Astrocyte (in vitro differentiated cells and primary cell): ENCODE measurements at regions not wholly inside any gene's neighbourhood (a gene's known extent, or its start where the extent isn't known, plus 50 kb on each side); places are given as distances from the start of the nearest gene placed in this dataset.
"Not testable (repeated sequence)": the region's sequence is repeated elsewhere in the genome, so short reads cannot be mapped to it uniquely, and the experiment has no call there.

Experiments used
- DNase-seq: peaks from one replicate; pipeline ENCODE4 v3.0.0-alpha.2; 2010; ENCODE audit warnings: low read depth
- FAIRE-seq: peaks from 2 replicates; lab custom pipeline; 2011; peaks lifted over from hg19 to GRCh38; lab: Jason Lieb, UNC
- H2AFZ ChIP-seq: 2 replicates; pipeline ENCODE4 v1.6.0; 2012; ENCODE audit warnings: low read depth, low read length, inconsistent platforms
- H3K27ac ChIP-seq: 2 replicates; pipeline ENCODE4 v1.5.1; 2011; ENCODE audit warnings: low read depth, low read length, inconsistent platforms
- H3K27me3 ChIP-seq: 2 replicates; pipeline ENCODE4 v1.6.0; 2011; ENCODE audit warnings: low read length, inconsistent platforms; ENCODE audit not compliant: insufficient read depth
- H3K36me3 ChIP-seq: 2 replicates; pipeline ENCODE4 v1.5.1; 2011; ENCODE audit warnings: low read length, inconsistent platforms; ENCODE audit not compliant: insufficient read depth
- H3K4me1 ChIP-seq: 2 replicates; pipeline ENCODE4 v1.5.1; 2011; ENCODE audit warnings: low read length, inconsistent platforms; ENCODE audit not compliant: insufficient read depth
- H3K4me2 ChIP-seq: 2 replicates; pipeline ENCODE4 v1.6.0; 2012; ENCODE audit warnings: low read length, inconsistent platforms
- H3K4me3 ChIP-seq: 2 replicates; pipeline ENCODE4 v1.5.1; 2011; ENCODE audit warnings: low read depth, mild to moderate bottlenecking, low read length, inconsistent platforms; ENCODE audit not compliant: insufficient read depth
- H3K79me2 ChIP-seq: 2 replicates; pipeline ENCODE4 v1.6.0; 2012; ENCODE audit warnings: mild to moderate bottlenecking, low read length, inconsistent platforms; ENCODE audit not compliant: insufficient read depth
- H3K9ac ChIP-seq: 2 replicates; pipeline ENCODE4 v1.6.0; 2012; ENCODE audit warnings: mild to moderate bottlenecking, low read length, inconsistent platforms
- H3K9me3 ChIP-seq: 2 replicates; pipeline ENCODE4 v1.5.1; 2012; ENCODE audit warnings: low read depth, mild to moderate bottlenecking, low read length, inconsistent platforms; ENCODE audit not compliant: insufficient read depth
- H4K20me1 ChIP-seq: 2 replicates; pipeline ENCODE4 v1.6.0; 2012; ENCODE audit warnings: low read length, inconsistent platforms; ENCODE audit not compliant: insufficient read depth
- H3K27ac Mint-ChIP-seq: one replicate; pipeline ENCODE4 v1.8.0; 2021; ENCODE audit warnings: mild to moderate bottlenecking, mixed read lengths; ENCODE audit not compliant: unreplicated experiment
- H3K27me3 Mint-ChIP-seq: one replicate; pipeline ENCODE4 v1.8.0; 2021; ENCODE audit warnings: low read depth, mixed read lengths; ENCODE audit not compliant: unreplicated experiment
- H3K36me3 Mint-ChIP-seq: one replicate; pipeline ENCODE4 v1.8.0; 2021; ENCODE audit warnings: low read depth, mixed read lengths; ENCODE audit not compliant: unreplicated experiment
- H3K4me1 Mint-ChIP-seq: one replicate; pipeline ENCODE4 v1.8.0; 2021; ENCODE audit warnings: low read depth, mixed read lengths; ENCODE audit not compliant: unreplicated experiment
- H3K4me3 Mint-ChIP-seq: one replicate; pipeline ENCODE4 v1.8.0; 2021; ENCODE audit warnings: mild to moderate bottlenecking, moderate library complexity, mixed read lengths; ENCODE audit not compliant: unreplicated experiment
- H3K9me3 Mint-ChIP-seq: one replicate; pipeline ENCODE4 v1.8.0; 2021; ENCODE audit warnings: mild to moderate bottlenecking, mixed read lengths; ENCODE audit not compliant: unreplicated experiment

DNA sequence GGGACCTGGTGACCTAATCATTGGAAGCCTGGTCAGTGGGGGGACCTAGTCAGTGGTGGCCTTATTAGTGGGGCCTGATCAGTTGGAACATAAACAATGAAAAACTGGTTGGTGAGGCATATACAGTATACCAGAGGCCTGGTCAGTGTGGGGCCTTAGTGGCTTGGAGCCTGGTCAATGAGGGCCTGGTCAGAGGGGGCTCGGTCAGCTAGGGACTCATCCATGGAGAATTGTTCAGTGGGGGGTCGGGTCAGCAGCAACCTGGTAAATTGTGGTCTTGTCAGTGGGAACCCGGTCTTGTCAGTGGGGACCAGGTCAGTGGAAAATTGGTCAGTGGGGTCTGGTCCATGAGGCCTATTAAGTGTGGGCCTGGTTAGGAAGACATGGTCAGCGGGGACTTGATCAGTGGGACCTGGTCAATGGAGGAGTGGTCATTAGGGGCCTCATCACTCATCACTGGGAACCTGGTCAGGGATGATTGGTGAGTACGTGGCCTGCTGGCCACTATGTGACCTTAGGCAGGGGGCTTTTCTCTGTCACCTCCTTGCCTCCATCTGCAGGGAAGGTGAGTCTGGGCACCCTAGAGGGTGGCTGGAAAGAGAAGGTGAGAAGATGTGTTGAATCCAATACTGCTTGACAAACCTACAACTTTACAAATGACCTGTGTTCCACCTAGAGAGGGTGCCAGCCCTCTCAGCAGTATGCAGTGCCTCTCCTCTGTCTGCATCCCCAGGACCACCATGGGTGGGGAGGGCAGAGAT is 573.0 kb downstream of the CWH43 start:
- not testable (repeated sequence) for H3K27ac Mint-ChIP-seq, FAIRE-seq, H3K79me2 ChIP-seq, H3K36me3 ChIP-seq, H3K9me3 Mint-ChIP-seq, H3K4me3 Mint-ChIP-seq, H3K4me1 Mint-ChIP-seq, DNase-seq, H4K20me1 ChIP-seq, H3K36me3 Mint-ChIP-seq, H3K27me3 ChIP-seq, H3K4me1 ChIP-seq, H2AFZ ChIP-seq, H3K4me3 ChIP-seq, H3K27ac ChIP-seq, H3K4me2 ChIP-seq, H3K27me3 Mint-ChIP-seq, H3K9me3 ChIP-seq, H3K9ac ChIP-seq

DNA sequence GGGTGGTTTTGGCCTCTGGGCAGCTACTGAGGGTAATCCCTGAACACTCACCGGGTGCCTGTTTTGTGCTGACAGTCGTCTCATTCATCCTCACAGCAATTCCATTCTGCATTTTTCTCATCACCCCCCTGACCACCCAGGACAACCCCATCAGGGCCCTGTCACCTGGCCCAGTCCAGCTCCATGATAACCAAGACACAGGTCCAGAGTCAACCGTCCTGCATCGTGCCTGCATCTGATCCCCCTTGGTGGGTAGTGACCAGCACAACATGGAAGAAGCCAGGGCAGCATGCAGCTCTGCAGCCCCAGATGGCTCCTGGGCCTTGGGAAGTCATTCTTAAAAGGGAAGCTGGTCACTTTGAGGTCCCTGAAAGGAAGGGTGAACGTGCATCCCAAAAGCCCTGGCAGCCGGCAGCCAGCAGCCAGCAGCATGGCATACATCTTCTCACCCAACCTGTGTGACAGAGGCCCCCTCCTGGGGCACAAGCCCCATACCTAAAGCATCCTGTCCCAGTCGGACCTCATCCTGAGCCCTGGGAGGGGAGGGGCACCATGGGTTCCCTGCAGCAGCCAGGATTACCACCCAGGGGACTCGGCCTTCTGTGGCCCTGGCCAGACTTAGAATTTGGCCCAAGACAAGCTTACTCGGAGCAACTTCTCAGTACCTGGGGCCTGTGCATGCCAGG is 574.2 kb downstream of the CWH43 start:
- FAIRE-seq, H3K27ac ChIP-seq, H3K9me3 ChIP-seq, DNase-seq, H4K20me1 ChIP-seq, H3K4me3 Mint-ChIP-seq, H3K36me3 Mint-ChIP-seq, H3K27me3 ChIP-seq, H3K9me3 Mint-ChIP-seq, H3K36me3 ChIP-seq, H3K9ac ChIP-seq, H3K79me2 ChIP-seq, H3K27ac Mint-ChIP-seq, H3K4me2 ChIP-seq, H3K4me1 ChIP-seq, H3K4me3 ChIP-seq, H2AFZ ChIP-seq, H3K4me1 Mint-ChIP-seq, H3K27me3 Mint-ChIP-seq: not testable (repeated sequence)

DNA sequence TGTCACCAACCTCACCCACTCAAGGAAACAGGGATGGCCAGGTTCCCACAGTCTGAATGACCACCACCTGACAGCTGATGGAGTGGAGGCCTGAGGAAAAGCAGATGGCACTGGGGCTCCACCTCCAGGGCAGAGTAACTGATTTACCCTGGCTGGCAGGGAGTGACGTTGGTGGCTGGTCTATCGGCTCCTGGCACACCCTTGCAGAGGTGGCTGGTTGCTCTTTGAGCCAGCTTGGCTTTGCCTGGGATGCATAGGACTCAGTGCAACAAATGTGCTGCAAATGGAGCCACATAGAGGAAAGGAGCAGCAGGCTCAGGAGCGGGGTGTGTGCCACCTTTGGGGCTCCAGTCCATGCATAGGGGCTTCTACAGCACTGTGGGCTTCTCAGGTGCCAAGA is 574.8 kb downstream of the CWH43 start:
- not testable (repeated sequence) for H2AFZ ChIP-seq, H3K27me3 ChIP-seq, H3K9ac ChIP-seq, H3K4me3 Mint-ChIP-seq, H3K27ac ChIP-seq, H3K27ac Mint-ChIP-seq, H3K9me3 Mint-ChIP-seq, DNase-seq, H3K4me1 Mint-ChIP-seq, H3K36me3 Mint-ChIP-seq, H3K27me3 Mint-ChIP-seq, H3K9me3 ChIP-seq, H3K4me2 ChIP-seq, H3K4me1 ChIP-seq, H3K4me3 ChIP-seq, FAIRE-seq, H3K36me3 ChIP-seq, H3K79me2 ChIP-seq, H4K20me1 ChIP-seq

DNA sequence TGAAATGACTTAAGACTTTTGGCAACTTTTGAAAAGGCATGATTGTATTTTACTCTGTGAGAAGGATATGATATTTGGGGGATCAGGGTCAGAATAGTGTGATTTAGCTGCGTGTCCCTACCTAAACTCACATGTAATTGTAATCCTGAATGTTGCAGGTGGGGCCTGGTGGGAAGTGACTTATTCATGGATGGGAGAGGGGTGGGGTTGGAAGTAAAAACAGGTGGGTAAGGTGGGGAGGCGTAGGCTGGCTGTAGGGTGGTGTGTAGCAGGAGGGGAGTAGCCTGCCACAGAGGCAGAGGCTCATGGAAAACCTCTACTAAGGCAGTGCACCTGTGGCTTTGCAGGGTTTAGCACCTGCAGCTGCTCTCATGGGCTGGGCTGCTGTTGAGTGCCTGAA is 584.2 kb downstream of the CWH43 start:
- H3K36me3 ChIP-seq, H3K4me1 ChIP-seq, H3K27me3 ChIP-seq, H4K20me1 ChIP-seq, H3K9me3 ChIP-seq, H3K27ac ChIP-seq, H3K79me2 ChIP-seq, H3K9ac ChIP-seq, FAIRE-seq, H3K27me3 Mint-ChIP-seq, H3K27ac Mint-ChIP-seq, H3K36me3 Mint-ChIP-seq, H3K4me2 ChIP-seq, H3K4me3 Mint-ChIP-seq, DNase-seq, H3K4me1 Mint-ChIP-seq, H3K9me3 Mint-ChIP-seq, H3K4me3 ChIP-seq, H2AFZ ChIP-seq: not testable (repeated sequence)

GRCh38 chr4:49573666-49574215 is 587.7 kb downstream of the CWH43 start:
- DNase-seq, H3K79me2 ChIP-seq, H3K4me1 ChIP-seq, FAIRE-seq, H2AFZ ChIP-seq, H3K4me2 ChIP-seq, H3K36me3 Mint-ChIP-seq, H3K27ac ChIP-seq, H3K4me1 Mint-ChIP-seq, H3K27ac Mint-ChIP-seq, H4K20me1 ChIP-seq, H3K27me3 ChIP-seq, H3K4me3 ChIP-seq, H3K9ac ChIP-seq, H3K4me3 Mint-ChIP-seq, H3K36me3 ChIP-seq, H3K27me3 Mint-ChIP-seq, H3K9me3 ChIP-seq: not testable (repeated sequence)
- H3K9me3 Mint-ChIP-seq = peaks cover 20% of the 10 kb centered on the region

GRCh38 chr4:49575250-49575649 is 589.2 kb downstream of the CWH43 start:
- not testable (repeated sequence) for H3K36me3 Mint-ChIP-seq, H3K4me3 ChIP-seq, H3K27ac Mint-ChIP-seq, H4K20me1 ChIP-seq, H3K27ac ChIP-seq, H3K36me3 ChIP-seq, DNase-seq, H3K4me2 ChIP-seq, FAIRE-seq, H3K27me3 ChIP-seq, H3K4me3 Mint-ChIP-seq, H3K4me1 ChIP-seq, H3K27me3 Mint-ChIP-seq, H3K4me1 Mint-ChIP-seq, H2AFZ ChIP-seq, H3K79me2 ChIP-seq, H3K9ac ChIP-seq
- peaks cover 11% of the 10 kb centered on the region for H3K9me3 ChIP-seq
- peaks cover 23% of the 10 kb centered on the region for H3K9me3 Mint-ChIP-seq
